HG03457 (cell line): ENCODE measurements at regions not wholly inside any gene's neighbourhood (a gene's known extent, or its start where the extent isn't known, plus 50 kb on each side); places are given as distances from the start of the nearest gene placed in this dataset.
A peak's percentile ranks its signal among the peaks of the same experiment; 100 is the strongest.
"Not testable (repeated sequence)": the region's sequence is repeated elsewhere in the genome, so short reads cannot be mapped to it uniquely, and the experiment has no call there.

ENCODE experiments used
- ATAC-seq: cut with Tn5 transposase; IDR thresholded peaks from one replicate; pipeline ENCODE4 v1.9.1; 2021; ENCODE audit warnings: moderate number of reproducible peaks; ENCODE audit not compliant: unreplicated experiment

DNA sequence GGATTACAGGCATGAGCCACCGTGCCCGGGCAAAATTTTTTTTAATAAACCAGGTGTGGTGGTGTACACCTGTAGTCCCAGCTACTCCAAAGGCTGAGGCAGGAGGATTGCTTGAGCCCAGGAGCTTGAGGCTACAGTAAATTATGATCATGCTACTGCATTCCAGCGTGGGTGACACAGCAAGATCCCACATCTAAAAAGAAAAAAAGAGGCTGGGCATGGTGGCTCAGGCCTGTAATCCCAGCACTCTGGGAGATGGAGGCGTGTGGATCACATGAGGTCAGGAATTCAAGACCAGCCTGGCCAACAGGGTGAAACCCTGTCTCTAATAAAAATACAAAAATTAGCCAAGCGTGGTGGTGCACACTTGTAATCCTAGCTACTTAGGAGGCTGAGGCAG is 125.6 kb downstream of the ZNF281 start:
- not testable (repeated sequence) for ATAC-seq

- no peak for ATAC-seq
Measured at GRCh38 chr1:200282497-200283122, 127.2 kb downstream of the ZNF281 start.

DNA sequence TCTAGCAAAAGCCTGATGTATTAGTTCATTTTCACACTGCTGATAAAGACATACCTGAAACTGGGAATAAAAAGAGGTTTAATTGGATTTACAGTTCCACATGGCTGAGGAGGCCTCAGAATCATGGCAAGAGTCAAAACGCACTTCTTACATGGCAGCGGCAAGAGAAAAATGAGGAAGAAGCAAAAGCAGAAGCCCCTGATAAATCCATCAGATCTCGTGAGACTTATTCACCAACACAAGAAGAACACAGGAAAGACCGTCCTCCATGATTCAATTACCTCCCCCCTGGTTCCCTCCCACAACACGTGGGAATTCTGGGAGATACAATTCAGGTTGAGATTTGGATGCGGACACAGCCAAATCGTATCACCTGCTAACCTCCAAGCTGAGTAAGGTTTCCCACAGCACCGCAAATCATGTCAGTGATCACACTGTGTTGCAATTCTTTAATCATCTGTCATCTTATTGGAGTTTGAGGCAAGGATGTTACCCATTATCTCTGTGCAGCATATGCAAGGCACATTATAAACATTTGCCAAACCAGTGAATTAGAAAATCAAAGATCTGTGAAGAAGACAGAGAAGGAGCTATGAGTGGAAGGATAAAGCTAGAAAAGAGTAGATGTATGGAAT is 128.5 kb downstream of the ZNF281 start:
- ATAC-seq: no peak

DNA sequence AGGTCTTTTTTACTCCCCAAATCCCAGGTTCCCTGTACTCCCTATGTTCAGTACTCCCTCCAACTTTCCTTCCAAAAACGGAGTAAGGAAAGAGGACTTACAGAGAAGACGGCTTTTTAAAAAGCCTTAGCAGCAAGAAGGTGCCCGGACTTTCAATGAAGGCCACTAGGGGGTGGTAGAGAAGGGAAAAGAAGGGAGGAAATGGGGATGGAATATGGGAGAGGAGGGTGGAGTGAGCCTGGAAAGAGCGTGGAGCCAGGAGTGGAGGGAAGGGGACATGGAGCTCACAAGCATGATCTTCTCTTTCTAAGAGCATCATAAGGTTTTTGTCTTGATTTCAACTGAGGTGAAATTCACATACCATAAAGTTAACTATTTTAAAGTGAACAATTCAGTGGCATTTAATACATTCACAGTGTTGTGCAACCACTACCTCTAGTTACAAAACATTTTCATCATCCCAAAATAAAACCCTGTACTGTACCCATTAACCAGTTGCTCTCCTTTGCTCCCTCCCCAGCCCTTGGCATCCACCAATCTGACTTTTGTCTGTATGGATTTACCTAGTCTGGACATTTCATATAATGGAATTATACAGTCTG is 129.9 kb downstream of the ZNF281 start:
- ATAC-seq: no peak

DNA sequence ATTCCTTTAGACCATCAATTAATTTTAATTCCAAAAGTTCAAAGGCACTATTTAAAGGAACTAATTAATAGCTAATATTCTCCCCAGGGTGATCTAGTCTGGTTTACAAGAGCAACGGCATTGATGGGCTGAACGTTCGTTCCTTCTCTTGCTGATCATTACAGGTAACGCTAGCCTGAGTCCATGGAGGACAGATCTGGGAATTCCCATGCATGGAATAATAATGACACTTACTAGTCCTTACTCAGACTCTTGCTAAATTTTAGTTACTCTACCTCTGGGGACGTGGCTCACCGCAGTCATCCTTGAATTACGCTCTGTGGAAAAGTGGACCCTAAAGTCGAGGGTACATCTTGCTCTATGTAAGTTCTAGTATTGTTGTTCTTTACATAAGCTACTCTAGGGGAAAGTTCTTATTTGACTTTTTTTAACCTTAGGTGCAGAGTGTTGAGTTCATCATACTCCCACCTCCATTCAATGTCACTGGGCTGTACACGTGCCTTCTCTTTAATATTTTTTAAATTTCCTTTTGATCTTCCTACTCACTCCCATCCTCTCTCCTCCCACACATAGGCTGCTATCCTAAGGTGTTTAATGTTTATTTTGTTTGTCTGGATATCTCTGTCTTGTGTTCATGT is 133.9 kb downstream of the ZNF281 start:
- no peak for ATAC-seq

DNA sequence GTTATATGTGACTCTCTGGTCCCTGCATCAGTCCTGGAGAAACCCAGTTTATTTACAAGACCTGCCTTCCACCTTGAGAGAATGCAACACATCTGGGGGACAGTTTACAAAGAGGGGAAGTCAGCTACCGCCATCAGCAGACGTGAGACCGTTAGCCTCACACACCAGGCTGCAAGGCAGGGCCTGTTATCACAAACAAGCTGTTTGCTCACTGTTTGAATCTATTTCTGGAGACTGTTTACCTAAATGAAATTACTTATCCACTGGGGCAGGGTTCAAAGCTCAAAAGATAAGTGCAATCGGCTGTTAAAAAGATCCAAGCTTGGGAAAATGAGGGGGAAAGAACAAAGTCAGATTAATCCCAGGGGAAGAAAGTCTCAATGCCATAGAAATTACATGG is 134.4 kb downstream of the ZNF281 start:
- ATAC-seq: no peak

GRCh38 chr1:200274116-200274515 is 135.7 kb downstream of the ZNF281 start:
- ATAC-seq: no peak

GRCh38 chr1:200272481-200273068 is 137.3 kb downstream of the ZNF281 start:
- no peak for ATAC-seq

GRCh38 chr1:200269256-200269655 is 140.6 kb downstream of the ZNF281 start:
- ATAC-seq: no peak

DNA sequence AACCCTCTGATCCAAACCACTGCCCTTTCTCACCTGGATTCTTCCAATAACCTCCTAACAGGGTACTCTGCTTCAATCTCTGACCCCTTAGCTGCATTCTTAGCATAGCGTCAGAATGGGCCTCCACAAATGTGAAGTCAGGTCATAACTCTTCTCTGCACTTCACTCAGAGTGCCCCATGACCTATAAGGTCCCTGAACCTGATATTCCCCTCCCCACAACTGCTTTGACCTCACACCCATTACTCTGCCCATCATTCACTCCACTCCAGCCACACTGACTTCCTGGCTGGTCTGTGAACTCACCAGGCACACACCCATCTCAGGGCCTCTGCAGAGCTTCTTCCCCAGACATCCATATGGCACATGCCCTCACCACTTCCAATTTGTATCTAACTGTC is 141.9 kb downstream of the ZNF281 start:
- no peak for ATAC-seq

- no peak for ATAC-seq
Measured at GRCh38 chr1:200267458-200267857, 142.4 kb downstream of the ZNF281 start.

GRCh38 chr1:200266871-200267270 is 143.0 kb downstream of the ZNF281 start:
- no peak for ATAC-seq

GRCh38 chr1:200265881-200266280 is 144.0 kb downstream of the ZNF281 start:
- no peak for ATAC-seq

DNA sequence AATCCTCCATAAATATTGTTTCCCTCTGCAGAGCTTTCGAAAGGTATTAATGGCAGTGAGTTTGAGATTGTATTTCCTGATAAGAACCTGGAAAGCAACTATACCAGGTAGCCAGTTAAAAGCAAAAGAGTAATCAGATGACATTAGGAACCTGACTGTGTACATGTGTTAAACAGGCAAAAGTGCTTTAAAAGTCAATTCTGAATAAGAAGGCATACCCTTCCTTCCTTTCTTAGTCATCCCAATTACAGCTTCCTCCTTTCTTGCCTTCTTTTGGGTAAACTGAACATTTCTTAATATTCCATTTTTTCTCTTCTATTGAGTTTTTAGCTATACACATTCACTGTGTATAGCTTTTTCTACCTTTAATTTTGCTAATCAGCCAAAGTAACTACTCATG is 144.7 kb downstream of the ZNF281 start:
- no peak for ATAC-seq

GRCh38 chr1:200263203-200263602 is 146.6 kb downstream of the ZNF281 start:
- no peak for ATAC-seq

- peak; percentile 74 for ATAC-seq
Measured at GRCh38 chr1:200262326-200262965, 147.4 kb downstream of the ZNF281 start.

DNA sequence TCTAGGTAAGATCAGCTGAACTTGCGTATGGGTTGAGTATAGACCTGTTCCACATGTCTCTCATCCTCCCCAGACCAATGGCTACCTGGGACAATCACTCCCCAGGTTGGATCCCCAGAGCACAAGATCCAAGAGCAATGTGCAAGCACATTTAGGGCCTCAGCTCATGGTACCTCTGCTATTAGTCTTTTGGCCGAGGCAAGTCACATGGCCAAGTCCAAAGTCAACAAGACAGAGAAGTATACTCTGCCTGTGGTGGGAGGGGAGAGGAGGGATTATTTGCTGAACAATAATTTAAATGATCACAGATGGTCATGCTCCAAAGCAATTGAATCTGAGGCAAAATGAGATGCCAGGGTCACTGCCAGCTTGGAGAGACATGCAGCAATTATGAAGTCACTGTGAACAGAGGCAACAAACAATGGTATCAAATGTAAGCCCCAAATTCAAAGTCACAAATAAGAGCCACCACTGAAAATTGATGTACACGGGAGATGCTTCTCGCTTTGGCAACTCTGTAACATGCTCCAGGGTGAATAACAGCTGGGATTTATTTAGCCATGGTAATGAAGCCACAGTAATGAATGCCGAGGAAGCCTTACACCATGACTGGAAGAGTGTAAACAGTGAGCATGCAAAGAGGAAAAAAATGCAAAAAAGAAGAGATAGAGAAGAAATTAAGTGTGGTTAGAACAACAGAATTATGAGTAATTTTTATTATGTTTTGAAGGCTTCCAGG is 149.1 kb downstream of the ZNF281 start:
- ATAC-seq: no peak

DNA sequence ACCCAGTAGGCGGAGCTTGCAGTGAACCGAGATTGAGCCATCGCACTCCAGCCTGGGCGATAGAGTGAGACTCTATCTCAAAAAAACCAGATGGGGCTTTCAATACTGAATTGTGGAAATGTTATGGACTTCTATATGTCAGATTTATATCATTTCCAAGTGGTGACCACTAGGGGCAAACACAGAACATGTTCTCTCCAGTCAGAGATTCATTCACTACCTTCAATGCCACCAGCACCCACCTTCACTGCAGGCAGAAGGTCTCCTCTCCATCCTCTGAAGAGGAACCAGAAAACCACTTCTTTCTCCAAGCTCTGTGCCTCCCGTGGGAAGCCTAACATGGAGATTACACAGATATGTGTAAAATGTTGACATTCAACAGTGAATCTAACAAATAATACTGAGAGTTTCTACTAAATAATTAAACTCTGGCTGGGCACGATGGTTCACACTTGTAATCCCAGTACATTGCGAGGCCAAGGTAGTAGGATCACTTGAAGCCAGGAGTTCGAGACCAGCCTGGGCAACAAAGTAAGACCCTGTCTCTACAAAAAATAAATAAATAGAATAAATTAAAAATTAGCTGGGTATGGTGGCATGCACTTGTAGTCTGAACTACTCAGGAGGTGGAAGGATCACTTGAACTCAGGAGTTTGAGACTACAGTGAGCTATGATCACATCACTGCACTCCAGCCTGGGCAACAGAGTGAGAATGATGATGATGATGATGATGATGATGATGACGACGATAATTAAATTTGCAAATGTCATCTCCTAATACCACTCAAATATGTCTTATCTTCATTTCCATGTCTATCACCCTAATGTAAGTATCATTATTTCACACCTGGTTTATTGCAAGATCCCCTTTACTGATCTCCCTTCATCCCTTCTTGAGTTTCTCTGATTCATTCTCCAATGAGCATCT is 151.1 kb downstream of the ZNF281 start:
- peak; percentile 49 for ATAC-seq

GRCh38 chr1:200257235-200257634 is 152.6 kb downstream of the ZNF281 start:
- ATAC-seq: no peak
